NCI-H146 (cell line): ENCODE measurements at regions not wholly inside any gene's neighbourhood (a gene's known extent, or its start where the extent isn't known, plus 50 kb on each side); places are given as distances from the start of the nearest gene placed in this dataset.

Experiments used
- DNase-seq: peaks from one replicate; lab custom pipeline; 2025; lab: John Stamatoyannopoulos, UW

- DNase-seq, result no peak
These were observed 89.7 kb upstream of the CNTNAP5 start for GRCh38 chr2:123935405-123935804.

GRCh38 chr2:123953846-123954245 is 71.2 kb upstream of the CNTNAP5 start:
- DNase-seq, result no peak

DNA sequence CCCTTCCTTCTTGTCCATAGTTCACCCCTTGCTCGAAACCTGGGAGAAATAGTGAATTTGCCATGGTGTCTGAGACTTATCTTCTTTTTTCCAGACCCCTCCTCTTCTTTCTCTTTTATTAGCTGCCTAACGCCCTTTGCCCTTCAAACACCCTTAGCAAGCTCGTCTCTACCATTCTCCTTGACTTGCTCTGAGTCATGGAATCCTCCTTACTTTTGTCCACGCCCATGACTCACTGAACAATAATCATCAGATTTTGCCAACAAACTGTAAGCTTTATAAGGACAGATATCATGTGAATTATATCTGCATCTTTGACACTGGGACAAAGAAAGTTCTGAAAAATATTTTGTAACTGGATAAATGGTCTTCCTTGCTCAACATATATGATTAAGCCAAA is 67.1 kb upstream of the CNTNAP5 start:
- DNase-seq, result no peak

- DNase-seq, result no peak
These were observed 63.5 kb upstream of the CNTNAP5 start for GRCh38 chr2:123961576-123961975.

DNA sequence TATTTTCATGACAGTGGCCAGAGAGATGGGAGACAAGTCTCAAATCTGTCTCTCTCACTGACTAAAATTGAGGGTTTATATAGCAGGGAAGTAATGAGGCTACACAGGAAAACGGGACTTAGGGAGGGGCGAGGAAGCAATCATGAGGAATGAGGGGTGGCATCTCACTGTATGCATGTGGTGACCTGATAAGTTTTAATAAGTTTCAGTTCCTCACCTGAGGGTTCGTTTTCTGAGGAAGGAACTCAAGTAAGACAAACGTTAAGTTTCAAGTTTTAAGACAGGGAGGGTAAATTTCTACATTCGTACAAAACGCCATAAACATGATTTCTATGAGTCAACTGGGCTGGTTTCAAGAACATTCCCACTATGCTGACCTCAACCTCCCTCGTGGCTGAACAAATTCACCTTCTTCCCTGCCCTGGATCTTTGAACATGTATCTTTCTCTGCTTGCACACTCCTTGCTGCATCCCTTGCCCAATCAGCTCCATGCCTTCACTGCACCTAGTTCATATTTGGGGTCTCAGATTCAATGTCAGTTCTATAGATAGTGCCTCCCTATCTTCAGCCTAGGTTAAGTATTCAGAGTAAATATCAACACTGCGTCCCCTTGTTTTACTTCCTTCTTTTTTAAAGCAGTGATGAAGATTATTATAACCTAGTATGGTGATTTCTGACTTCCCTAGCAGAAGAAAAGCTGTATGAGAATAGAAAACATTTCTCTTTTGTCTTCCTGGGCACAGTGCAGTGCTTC is 53.3 kb upstream of the CNTNAP5 start:
- DNase-seq, result no peak
